ENCODE measurements at regions not wholly inside any gene's neighbourhood (a gene's known extent, or its start where the extent isn't known, plus 50 kb on each side); places are given as distances from the start of the nearest gene placed in this dataset.

DNA sequence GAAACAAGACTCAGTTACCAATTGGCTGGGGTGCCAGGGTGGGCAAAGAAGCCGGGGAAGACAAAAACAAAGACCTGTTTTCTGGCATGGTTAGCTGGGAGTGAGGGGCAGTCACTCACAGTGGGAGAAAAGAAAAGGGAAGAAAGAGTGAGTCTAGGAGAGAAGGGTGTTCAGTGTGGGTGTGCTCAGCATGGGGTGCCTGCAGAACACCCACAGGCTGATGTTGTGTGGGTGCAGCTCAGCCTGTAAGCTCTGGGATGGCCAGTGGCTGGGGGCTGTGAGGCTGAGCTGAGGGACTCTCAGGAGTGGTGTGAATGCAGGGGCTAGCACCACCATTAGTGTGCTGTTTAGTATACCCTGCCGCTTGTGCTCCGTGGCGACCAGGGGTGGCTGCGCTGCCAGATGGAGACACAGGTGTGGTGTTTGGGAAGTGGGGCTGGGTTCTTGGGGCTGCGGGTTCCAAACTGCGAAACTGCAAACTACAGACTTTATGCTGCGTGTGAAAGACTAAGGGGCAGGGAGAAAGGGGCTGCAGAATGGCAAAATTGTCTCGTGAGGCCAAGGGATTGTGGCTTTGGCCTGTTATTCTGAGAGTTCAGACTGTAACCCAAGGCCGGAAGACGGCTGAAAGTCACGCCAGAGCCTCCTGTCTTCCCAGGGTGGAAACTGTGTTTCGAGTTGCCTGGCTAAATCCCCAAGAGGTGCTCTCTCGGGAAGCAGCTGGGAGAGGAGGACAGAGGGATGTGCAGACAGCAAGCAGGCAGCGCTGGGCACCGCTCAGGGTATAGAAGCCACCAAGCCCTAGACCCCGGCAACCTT lies 156.3 kb downstream of the TTC32 start:
- H3K9me3 Mint-ChIP-seq (ENCODE audit: insufficient read depth) = no peaks in the 10 kb centered on the region
- no peaks in the 10 kb centered on the region for H3K36me3 ChIP-seq (replicated peaks in 1 of 2; ENCODE audit: control extremely low read depth in 1 of 2, control insufficient read depth in 1 of 2, extremely low read depth in 1 of 2, insufficient read depth in 2 of 2, low read length in 1 of 2)
- H4K20me1 ChIP-seq (ENCODE audit: control insufficient read depth, insufficient read depth, low read length, poor library complexity, severe bottlenecking) = no peaks in the 10 kb centered on the region
- POLR2A ChIA-PET = no interaction called here
- H3K4me1 ChIP-seq (ENCODE audit: control insufficient read depth in 2 of 2, insufficient read depth in 2 of 2, low read length in 2 of 2) = no peaks in the 10 kb centered on the region
- no peak overlapping the region for H3K4me3 Mint-ChIP-seq
- no peak overlapping the region for H3K27ac ChIP-seq (ENCODE audit: low read length in 2 of 2)
- TF ChIP-seq, protein P1, sequence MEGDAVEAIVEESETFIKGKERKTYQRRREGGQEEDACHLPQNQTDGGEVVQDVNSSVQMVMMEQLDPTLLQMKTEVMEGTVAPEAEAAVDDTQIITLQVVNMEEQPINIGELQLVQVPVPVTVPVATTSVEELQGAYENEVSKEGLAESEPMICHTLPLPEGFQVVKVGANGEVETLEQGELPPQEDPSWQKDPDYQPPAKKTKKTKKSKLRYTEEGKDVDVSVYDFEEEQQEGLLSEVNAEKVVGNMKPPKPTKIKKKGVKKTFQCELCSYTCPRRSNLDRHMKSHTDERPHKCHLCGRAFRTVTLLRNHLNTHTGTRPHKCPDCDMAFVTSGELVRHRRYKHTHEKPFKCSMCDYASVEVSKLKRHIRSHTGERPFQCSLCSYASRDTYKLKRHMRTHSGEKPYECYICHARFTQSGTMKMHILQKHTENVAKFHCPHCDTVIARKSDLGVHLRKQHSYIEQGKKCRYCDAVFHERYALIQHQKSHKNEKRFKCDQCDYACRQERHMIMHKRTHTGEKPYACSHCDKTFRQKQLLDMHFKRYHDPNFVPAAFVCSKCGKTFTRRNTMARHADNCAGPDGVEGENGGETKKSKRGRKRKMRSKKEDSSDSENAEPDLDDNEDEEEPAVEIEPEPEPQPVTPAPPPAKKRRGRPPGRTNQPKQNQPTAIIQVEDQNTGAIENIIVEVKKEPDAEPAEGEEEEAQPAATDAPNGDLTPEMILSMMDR (IDR thresholded peaks at IDR 0.05) = no peak
- no peak for TF ChIP-seq EZH2 (IDR thresholded peaks at IDR 0.05; ENCODE audit: borderline replicate concordance, insufficient read depth, low read depth, low read length, poor library complexity, severe bottlenecking)
- peaks cover 0 to 2% (median 0%) of the 10 kb centered on the region in 4 experiments for H3K27me3 ChIP-seq (replicated peaks in 1 of 4; ENCODE audit: control extremely low read depth in 1 of 4, control insufficient read depth in 3 of 4, insufficient read depth in 4 of 4, low read length in 3 of 4)
- no peaks in the 10 kb centered on the region for H3K9me3 ChIP-seq (ENCODE audit: control extremely low read depth in 1 of 3, control insufficient read depth in 2 of 3, insufficient read depth in 1 of 3, low read length in 2 of 3)
- ATAC-seq (ENCODE audit: low read depth) = no peak
- H3K4me2 ChIP-seq (replicated peaks; ENCODE audit: low read depth, low read length, poor library complexity, severe bottlenecking) = no peak overlapping the region
- H3K4me3 ChIP-seq (ENCODE audit: control extremely low read depth in 1 of 5, extremely low read depth in 1 of 5, insufficient read depth in 1 of 5, low read depth in 2 of 5, low read length in 4 of 5) = no peak overlapping the region
- intact Hi-C loops (cut with micrococcal nuclease) = no loop called here
- no peak overlapping the region for H3K27ac Mint-ChIP-seq
- H3K9ac ChIP-seq (ENCODE audit: low read length) = no peak overlapping the region
- peaks cover 5% of the 10 kb centered on the region for H3K27me3 Mint-ChIP-seq
- no peak for DNase-seq
- CTCF ChIA-PET = no interaction called here
- H3K4me1 Mint-ChIP-seq = no peaks in the 10 kb centered on the region
- no peak overlapping the region for H2AFZ ChIP-seq (ENCODE audit: insufficient read depth, low read depth, low read length, poor library complexity, severe bottlenecking)
- 90% methylated on average over 17 of the region's 17 CpGs for WGBS (ENCODE audit: insufficient coverage)
- no peaks in the 10 kb centered on the region for H3K79me2 ChIP-seq (ENCODE audit: control insufficient read depth, insufficient read depth, low read length)

DNA sequence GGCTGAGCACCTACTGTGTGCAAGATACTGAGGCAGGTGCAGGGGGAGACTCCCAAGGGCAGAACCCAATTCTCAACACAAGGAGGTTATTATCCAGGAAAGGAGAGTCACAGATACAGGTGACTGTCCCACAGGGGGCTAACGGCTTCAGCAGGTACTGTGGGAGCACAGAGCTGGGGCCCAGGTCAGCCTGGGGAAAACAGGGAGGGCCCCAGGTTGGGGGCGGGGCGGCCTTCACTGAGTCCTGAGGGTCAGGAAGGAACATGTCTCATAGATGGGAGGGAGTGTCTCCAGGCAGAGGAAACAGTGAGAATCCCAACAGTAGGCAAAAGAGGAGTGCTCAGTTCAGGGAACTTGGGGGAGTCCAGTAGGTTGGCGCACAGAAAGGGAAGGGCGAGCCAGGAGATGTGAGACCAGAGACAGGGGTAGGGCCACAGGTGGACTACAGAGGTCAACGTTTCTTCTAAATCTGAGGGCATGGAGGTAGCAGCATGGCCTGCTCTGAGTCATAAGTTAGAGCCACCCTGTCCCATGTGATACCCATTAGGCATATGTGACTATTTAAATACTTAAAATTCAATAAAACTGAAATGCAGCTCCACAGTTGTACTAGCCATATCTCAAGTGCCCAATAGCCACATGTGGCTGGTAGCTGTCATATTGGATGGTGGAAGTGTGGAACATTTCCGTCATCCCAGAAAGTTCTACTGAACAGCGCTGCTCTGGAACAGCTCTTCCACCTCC lies 157.2 kb downstream of the TTC32 start:
- ChIA-PET CTCF (no interaction called here), POLR2A (no interaction called here)
- intact Hi-C loops (cut with micrococcal nuclease) = no loop called here
- DNase-seq (no peak), ATAC-seq (ENCODE audit: low read depth) (no peak)
- peaks cover 7% of the 10 kb centered on the region for H3K27me3 Mint-ChIP-seq
- Histone ChIP-seq H3K79me2 (ENCODE audit: control insufficient read depth, insufficient read depth, low read length) (no peaks in the 10 kb centered on the region), H3K9me3 (ENCODE audit: control extremely low read depth in 1 of 3, control insufficient read depth in 2 of 3, insufficient read depth in 1 of 3, low read length in 2 of 3) (no peaks in the 10 kb centered on the region), H3K27me3 (replicated peaks in 1 of 4; ENCODE audit: control extremely low read depth in 1 of 4, control insufficient read depth in 3 of 4, insufficient read depth in 4 of 4, low read length in 3 of 4) (no peaks in the 10 kb centered on the region), H3K4me1 (ENCODE audit: control insufficient read depth in 2 of 2, insufficient read depth in 2 of 2, low read length in 2 of 2) (no peaks in the 10 kb centered on the region), H3K4me3 (ENCODE audit: control extremely low read depth in 1 of 5, extremely low read depth in 1 of 5, insufficient read depth in 1 of 5, low read depth in 2 of 5, low read length in 4 of 5) (no peak overlapping the region), H3K9ac (ENCODE audit: low read length) (no peak overlapping the region), H2AFZ (ENCODE audit: insufficient read depth, low read depth, low read length, poor library complexity, severe bottlenecking) (no peak overlapping the region), H3K27ac (ENCODE audit: low read length in 2 of 2) (no peak overlapping the region), H3K36me3 (replicated peaks in 1 of 2; ENCODE audit: control extremely low read depth in 1 of 2, control insufficient read depth in 1 of 2, extremely low read depth in 1 of 2, insufficient read depth in 2 of 2, low read length in 1 of 2) (no peaks in the 10 kb centered on the region), H3K4me2 (replicated peaks; ENCODE audit: low read depth, low read length, poor library complexity, severe bottlenecking) (no peak overlapping the region), H4K20me1 (ENCODE audit: control insufficient read depth, insufficient read depth, low read length, poor library complexity, severe bottlenecking) (no peaks in the 10 kb centered on the region)
- H3K9me3 Mint-ChIP-seq (ENCODE audit: insufficient read depth) = no peaks in the 10 kb centered on the region
- no peak for TF ChIP-seq EZH2 (IDR thresholded peaks at IDR 0.05; ENCODE audit: borderline replicate concordance, insufficient read depth, low read depth, low read length, poor library complexity, severe bottlenecking)
- TF ChIP-seq, protein P1 (IDR thresholded peaks at IDR 0.05) = no peak
- 98% methylated on average over 4 of the region's 8 CpGs for WGBS (ENCODE audit: insufficient coverage)
- H3K27ac Mint-ChIP-seq = no peak overlapping the region
- H3K4me3 Mint-ChIP-seq = no peak overlapping the region
- no peaks in the 10 kb centered on the region for H3K4me1 Mint-ChIP-seq

Data from B cell (primary cell).